NCI-H2196 treated with DMSO at 0.1 percent for 48 hours (cell line): ENCODE measurements at regions not wholly inside any gene's neighbourhood (a gene's known extent, or its start where the extent isn't known, plus 50 kb on each side); places are given as distances from the start of the nearest gene placed in this dataset.
"Not testable (repeated sequence)": the region's sequence is repeated elsewhere in the genome, so short reads cannot be mapped to it uniquely, and the experiment has no call there.

Experiments
- DNase-seq: peaks from one replicate; lab custom pipeline; 2025; ENCODE audit not compliant: unreplicated experiment; lab: John Stamatoyannopoulos, UW

DNA sequence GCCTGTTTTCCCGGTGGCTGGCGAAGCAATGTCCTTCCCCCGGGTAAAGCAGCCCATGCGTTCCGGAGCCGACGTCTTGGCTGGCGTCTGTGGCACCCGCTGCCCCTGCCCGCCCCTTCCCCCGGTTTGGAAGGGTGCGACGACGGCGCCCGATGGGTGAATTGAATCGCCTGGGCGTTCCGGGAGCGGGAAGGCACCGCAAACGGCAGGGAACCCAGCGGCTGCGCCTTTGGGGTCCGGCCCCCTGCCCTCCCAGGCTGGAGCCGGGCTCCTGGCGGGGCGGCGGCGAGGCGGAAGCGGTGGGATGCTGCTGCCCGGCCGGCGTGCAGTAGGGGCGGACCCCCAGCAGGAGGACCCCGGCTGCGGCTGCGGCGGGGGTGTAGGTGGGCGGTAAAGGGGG lies 123.6 kb upstream of the RHOU start:
- DNase-seq = not testable (repeated sequence)

DNA sequence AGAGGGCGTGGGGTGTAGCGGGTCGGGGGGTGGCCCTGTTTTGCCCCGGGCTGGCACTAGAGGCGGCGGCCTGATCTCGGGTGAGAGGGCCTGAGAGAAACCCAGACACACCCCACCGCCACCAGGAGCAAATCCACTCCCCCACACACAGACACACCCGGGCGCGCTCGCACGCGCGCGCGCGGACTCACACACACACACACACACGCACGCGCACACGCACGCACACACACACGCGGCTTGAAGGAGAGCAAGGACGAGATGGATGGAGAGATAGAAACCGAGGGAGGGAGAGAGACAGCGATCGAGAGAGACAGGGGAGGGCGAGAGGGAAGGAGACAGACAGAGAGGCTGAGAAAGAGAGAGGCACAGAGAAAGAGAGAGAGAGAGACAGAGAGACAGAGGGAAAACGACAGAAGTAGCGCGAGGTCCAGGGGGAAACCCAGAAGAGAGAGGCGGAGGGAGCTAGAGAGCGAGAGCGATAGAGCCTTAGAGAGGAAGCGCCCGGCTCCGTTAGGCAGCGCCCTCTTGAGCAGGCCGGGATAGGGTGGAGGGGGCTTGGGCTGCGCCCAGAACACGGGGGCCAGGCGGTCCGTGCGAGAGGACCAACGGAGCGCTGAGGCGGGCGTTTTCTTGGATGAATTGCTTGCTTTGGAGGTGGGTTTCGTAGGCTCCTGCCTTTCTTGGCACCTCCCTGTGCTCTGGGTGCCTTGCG lies 113.1 kb upstream of the RHOU start:
- DNase-seq = not testable (repeated sequence)

- not testable (repeated sequence) for DNase-seq
These were observed 108.8 kb upstream of the RHOU start for GRCh38 chr1:228626481-228626880.

- DNase-seq = not testable (repeated sequence)
These were observed 102.4 kb upstream of the RHOU start for GRCh38 chr1:228632858-228633257.

- DNase-seq = not testable (repeated sequence)
These were observed 100.0 kb upstream of the RHOU start for GRCh38 chr1:228635304-228635703.

- DNase-seq = not testable (repeated sequence)
These were observed 97.8 kb upstream of the RHOU start for GRCh38 chr1:228637529-228637928.

DNA sequence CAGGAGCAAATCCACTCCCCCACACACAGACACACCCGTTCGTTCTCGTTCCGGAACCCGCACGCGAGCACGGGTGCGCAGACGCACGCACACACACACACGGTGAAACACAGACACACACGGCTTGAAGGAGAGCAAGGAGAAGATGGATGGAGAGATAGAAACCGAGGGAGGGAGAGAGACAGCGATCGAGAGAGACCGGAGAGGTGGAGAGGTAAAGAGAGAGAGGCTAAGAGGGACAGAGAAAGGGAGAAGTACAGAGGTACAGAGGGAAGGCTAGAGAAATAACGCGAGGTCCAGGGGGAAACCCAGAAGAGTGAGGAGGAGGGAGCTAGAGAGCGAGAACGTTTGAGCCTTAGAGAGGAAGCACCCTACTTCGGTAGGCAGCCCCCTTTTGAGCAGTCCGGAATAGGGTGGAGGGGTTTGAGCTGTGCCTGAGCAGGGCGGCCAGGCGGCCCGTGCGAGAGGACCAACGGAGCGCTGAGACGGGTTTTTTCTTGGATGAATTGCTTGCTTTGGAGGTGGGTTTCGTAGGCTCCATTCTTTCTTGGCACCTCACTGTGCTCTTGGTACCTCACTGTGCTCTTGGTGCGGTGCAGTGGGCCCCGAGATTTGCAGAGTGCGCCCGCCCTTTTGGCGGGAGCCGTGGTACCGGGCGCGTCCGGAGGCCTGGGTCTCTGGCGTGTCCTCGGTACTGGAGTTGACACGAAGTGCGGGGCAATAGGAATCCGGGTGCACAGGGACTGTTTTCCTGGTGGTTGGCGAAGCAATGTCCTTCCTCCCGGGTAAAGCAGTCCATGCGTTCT lies 88.4 kb upstream of the RHOU start:
- DNase-seq = no peak

GRCh38 chr1:228647523-228648444 lies 87.5 kb upstream of the RHOU start:
- peak; percentile 15 for DNase-seq

GRCh38 chr1:228648647-228649383 lies 86.5 kb upstream of the RHOU start:
- DNase-seq = no peak

GRCh38 chr1:228650141-228650540 lies 85.1 kb upstream of the RHOU start:
- no peak for DNase-seq

DNA sequence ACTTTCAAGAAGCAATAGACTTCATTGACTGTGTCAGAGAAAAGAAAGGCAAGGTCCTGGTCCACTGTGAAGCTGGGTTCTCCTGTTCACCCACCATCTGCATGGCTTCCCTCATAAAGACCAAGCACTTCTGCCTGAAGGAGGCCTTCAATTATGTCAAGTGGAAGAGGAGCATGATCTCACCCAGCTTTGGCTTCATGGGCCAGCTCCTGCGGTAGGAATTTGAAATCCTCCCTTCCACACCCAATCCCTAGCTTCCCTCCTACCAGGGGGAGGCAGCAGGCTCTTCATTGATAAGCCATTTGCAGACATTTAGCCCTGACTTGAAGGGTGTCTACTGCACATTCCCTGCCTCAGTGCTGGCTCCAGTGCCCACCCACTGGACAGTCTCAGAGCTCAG lies 84.3 kb upstream of the RHOU start:
- DNase-seq = no peak

DNA sequence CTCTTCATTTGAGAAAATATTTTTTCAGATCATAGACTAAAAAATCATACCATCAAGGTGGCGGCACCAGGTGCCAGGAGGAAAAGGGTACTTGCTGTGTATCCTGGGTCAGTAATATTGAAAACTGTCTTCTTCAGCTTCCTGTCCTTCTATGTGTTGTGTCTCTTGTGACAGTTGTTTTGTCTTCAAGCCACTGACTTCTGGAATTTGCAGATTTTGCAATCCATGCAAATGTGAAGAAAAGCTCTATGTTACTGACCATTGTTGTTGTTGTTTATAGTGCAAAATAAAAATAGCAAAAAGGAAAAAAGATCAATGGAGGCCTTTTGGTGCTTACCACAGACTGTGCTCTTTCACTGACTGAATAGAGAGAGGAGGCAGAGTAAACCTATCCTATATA lies 83.2 kb upstream of the RHOU start:
- no peak for DNase-seq

DNA sequence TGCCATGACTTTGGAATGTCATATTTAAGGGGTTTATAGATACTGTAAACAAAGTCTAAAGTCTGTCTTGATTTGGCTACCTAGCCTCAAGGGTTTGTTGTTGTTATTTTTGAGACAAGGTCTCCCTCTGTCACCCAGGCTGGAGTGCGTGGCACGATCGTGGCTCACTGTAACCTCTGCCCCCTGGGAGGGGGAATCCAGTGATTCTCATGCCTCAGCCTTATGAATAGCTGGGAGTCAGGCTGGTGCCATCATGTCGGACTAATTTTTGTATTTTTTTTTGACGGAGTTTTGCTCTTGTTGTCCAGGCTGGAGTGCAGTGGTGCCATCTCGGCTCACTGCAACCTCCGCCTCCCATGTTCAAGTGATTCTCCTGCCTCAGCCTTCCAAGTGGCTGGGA lies 82.2 kb upstream of the RHOU start:
- not testable (repeated sequence) for DNase-seq

DNA sequence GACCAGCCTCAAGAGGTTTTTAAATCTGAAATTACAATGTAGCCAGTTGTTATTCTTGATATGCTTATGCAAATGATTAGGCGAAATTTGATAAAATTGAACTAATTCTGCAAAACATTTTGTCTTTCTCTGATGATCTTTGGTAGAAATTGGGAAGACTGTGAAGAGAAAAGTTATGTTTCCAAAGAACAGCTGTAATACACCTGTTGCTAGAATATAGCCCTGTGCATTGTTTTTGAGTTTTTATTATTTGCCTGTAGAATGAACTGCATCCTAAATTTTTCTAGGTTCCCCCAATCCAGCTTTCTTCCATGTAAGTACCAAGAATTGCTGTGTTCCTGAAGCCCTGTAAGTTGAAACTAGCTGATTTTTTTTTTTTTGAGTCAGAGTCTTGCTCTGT lies 81.5 kb upstream of the RHOU start:
- DNase-seq = no peak

DNA sequence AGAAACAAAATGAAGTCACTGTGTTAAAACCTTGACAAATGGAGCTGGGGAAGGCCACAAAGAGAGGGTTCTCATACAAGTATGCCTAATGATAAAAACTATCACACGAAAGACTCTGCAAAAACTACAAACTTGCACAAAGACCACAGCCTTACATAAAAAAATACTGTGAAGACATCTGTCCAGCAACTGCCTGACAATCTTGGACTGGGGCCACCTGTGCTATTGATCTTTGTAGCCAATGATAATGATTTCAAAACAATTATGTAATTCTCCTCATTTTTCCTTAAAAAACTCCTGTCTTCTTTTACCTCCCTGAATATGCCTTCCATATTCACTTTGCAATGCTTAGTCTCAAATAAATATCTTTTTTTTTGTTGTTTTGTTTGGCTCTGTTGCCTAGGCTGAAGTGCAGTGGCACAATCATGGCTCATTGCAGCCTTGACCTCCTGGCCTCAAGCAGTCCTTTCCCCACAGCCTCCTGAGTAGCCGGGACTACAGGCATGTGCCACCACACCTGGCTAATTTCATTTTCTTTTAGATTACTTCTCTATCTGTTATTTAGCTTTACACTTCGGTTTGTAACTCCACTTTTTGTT lies 79.4 kb upstream of the RHOU start:
- DNase-seq = no peak

- DNase-seq = not testable (repeated sequence)
These were observed 73.1 kb upstream of the RHOU start for GRCh38 chr1:228662007-228662689.

DNA sequence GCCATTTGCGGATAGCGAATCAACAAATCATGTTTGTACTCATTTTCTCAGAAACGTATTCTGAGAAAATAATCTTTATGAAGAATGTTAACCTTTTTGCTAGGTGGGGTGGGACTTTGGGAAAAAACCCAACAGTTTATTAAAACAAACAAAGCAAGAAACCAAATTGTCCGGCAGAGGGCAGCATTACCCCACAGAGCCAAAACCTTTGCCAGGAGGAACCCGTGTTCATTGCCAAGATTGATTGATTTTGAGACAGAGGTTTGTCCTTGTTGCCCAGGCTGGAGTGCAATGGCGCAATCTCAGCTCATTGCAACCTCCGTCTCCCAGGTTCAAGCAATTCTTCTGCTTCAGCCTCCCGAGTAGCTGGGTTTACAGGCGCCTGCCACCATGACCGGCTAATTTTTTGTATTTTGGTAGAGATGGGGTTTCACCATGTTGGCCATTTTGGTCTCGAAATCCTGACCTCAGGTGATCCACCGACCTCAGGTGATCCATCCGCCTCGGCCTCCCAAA lies 70.8 kb upstream of the RHOU start:
- DNase-seq = peak; percentile 53

DNA sequence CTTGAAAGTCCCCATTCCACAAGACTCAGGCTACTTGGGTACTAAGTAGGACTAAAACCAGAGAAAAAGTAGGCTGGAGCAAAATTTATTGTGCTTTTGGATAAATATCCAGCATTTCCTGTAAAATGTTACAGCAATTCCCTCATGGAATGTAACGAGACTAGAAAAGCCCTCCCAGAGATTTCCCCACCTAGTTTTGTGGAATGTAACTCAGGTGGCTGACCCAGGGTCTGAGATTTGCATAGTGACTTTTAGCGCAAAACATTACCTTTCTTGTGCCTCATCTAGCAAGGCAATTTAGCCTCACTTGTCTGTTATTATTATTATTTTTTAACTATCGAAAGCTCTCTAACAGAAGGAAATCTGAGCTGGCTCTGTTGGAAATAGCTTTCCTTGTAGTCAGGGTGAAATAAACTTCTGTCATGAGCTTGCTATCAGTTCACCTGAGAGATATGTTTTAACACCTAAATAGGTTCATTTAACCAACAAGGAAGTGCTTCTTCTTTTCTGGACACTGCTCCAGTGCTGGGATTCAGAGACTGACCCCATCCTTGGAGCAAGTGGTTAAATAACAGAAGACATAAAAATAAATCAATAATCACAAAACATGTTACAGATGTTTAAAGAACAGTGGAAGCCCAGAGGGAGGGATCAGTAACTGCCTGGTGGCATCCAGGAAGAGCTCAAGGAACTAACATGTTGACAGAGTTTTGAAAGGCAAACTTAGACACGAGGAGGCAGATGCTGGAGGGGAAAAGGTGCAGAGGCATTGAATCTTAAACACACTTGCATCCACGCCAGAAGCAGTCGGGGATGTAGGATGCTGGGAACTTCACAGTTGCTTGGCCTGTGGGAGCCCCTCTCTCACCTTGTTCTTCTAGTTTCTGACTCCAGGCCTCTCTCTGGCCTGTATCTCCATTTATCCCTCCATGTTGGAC lies 68.3 kb upstream of the RHOU start:
- DNase-seq = no peak
